ENCODE measurements at regions not wholly inside any gene's neighbourhood (a gene's known extent, or its start where the extent isn't known, plus 50 kb on each side); places are given as distances from the start of the nearest gene placed in this dataset.

DNA sequence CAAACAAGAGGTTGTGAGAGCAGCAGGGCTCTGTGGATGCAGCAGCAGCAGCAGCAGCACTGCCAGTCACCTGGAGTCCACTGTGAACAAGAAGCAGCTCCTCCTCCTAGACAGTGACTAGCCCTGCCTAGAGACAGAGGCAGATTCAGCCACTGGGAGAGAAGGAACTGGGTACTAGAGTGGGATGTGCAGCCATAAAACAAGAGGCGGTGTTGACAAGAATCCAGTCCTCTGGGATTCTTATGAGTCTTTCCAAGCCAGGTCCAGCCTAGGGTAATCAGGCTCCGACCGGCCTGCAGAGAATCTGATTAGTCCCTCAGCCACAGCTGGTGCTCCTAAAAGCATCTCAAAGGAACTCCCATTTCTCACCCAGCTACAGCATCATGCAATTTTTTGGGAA lies 83.9 kb upstream of the USP47 start:
- H3K4me1 ChIP-seq (ENCODE audit: insufficient read depth), result peaks cover 7% of the 10 kb centered on the region; the same call in 1 of the 2 replicates
- Mint-ChIP-seq H3K27me3 (ENCODE audit: insufficient read depth, low read depth, poor library complexity) (no peaks in the 10 kb centered on the region), H3K27ac (no peak overlapping the region), H3K4me1 (peaks cover 17% of the 10 kb centered on the region), H3K4me3 (no peak overlapping the region), H3K9me3 (no peaks in the 10 kb centered on the region), H3K36me3 (ENCODE audit: low read depth) (no peaks in the 10 kb centered on the region)
- ATAC-seq (no peak), DNase-seq (ENCODE audit: low spot score) (no peak)
- no peak overlapping the region for H2AFZ ChIP-seq
- TF ChIP-seq, protein P1, sequence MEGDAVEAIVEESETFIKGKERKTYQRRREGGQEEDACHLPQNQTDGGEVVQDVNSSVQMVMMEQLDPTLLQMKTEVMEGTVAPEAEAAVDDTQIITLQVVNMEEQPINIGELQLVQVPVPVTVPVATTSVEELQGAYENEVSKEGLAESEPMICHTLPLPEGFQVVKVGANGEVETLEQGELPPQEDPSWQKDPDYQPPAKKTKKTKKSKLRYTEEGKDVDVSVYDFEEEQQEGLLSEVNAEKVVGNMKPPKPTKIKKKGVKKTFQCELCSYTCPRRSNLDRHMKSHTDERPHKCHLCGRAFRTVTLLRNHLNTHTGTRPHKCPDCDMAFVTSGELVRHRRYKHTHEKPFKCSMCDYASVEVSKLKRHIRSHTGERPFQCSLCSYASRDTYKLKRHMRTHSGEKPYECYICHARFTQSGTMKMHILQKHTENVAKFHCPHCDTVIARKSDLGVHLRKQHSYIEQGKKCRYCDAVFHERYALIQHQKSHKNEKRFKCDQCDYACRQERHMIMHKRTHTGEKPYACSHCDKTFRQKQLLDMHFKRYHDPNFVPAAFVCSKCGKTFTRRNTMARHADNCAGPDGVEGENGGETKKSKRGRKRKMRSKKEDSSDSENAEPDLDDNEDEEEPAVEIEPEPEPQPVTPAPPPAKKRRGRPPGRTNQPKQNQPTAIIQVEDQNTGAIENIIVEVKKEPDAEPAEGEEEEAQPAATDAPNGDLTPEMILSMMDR (conservative IDR thresholded peaks at IDR 0.05; ENCODE audit: low read depth in 2 of 2), result no peak
- H3F3A ChIP-seq (replicated peaks; ENCODE audit: low read depth), result no peaks in the 10 kb centered on the region
- H3K79me2 ChIP-seq (replicated peaks; ENCODE audit: insufficient read depth), result no peaks in the 10 kb centered on the region
- H3K4me2 ChIP-seq, result no peak overlapping the region
- H3K27me3 ChIP-seq (ENCODE audit: insufficient read depth), result no peaks in the 10 kb centered on the region
- H4K20me1 ChIP-seq (replicated peaks; ENCODE audit: insufficient read depth), result no peaks in the 10 kb centered on the region
- no peaks in the 10 kb centered on the region for H3K36me3 ChIP-seq (ENCODE audit: insufficient read depth)
- H3K4me3 ChIP-seq, result no peak overlapping the region
- H3K27ac ChIP-seq (ENCODE audit: low read depth), result no peak overlapping the region
- peaks cover 11% of the 10 kb centered on the region for H3K9me2 ChIP-seq (ENCODE audit: insufficient read depth)

DNA sequence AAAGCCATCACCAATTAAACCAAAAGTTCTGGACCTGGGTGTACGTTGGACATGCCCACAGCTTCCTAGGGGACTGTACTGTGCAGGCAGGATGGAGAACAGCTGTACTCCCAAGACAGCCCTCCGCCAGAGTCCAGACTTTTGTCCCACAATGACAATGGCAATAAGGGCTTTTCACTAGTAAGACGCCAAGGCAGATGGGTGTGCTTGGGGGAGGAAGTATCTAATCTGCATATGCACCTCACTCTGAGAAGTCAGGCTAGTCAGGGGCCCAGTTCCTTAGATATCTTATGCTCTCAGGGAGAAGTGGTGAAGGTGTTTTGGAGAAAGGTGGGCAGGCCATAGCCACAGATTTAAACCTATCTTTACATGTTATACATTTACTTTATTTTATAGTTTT lies 85.1 kb upstream of the USP47 start:
- Mint-ChIP-seq H3K36me3 (ENCODE audit: low read depth) (no peaks in the 10 kb centered on the region), H3K27ac (no peak overlapping the region), H3K9me3 (no peaks in the 10 kb centered on the region), H3K27me3 (ENCODE audit: insufficient read depth, low read depth, poor library complexity) (no peaks in the 10 kb centered on the region), H3K4me1 (peaks cover 21% of the 10 kb centered on the region), H3K4me3 (no peak overlapping the region)
- Histone ChIP-seq H3K9me2 (ENCODE audit: insufficient read depth) (peaks cover 11% of the 10 kb centered on the region), H3K4me3 (no peak overlapping the region), H4K20me1 (replicated peaks; ENCODE audit: insufficient read depth) (no peaks in the 10 kb centered on the region), H3K27ac (ENCODE audit: low read depth) (no peak overlapping the region), H3F3A (replicated peaks; ENCODE audit: low read depth) (no peaks in the 10 kb centered on the region), H3K27me3 (ENCODE audit: insufficient read depth) (no peaks in the 10 kb centered on the region), H3K4me2 (no peak overlapping the region), H2AFZ (no peak overlapping the region), H3K4me1 (ENCODE audit: insufficient read depth) (peaks cover 7% of the 10 kb centered on the region; the same call in 1 of the 2 replicates), H3K79me2 (replicated peaks; ENCODE audit: insufficient read depth) (no peaks in the 10 kb centered on the region), H3K36me3 (ENCODE audit: insufficient read depth) (no peaks in the 10 kb centered on the region)
- ATAC-seq (peak; percentile 56), DNase-seq (ENCODE audit: low spot score) (peak; percentile 19)
- TF ChIP-seq ZNF114 (CRISPR knock-in tag; IDR thresholded peaks at IDR 0.05) (no peak), CREB1 (CRISPR knock-in tag; IDR thresholded peaks at IDR 0.05; ENCODE audit: low read depth) (no peak), EZH2phosphoT487 (IDR thresholded peaks at IDR 0.05; ENCODE audit: unreplicated experiment) (no peak), JUNB (IDR thresholded peaks at IDR 0.05; ENCODE audit: unreplicated experiment) (no peak), POLR2AphosphoS5 (IDR thresholded peaks at IDR 0.05; ENCODE audit: low read depth) (no peak)
- TF ChIP-seq, protein P2, sequence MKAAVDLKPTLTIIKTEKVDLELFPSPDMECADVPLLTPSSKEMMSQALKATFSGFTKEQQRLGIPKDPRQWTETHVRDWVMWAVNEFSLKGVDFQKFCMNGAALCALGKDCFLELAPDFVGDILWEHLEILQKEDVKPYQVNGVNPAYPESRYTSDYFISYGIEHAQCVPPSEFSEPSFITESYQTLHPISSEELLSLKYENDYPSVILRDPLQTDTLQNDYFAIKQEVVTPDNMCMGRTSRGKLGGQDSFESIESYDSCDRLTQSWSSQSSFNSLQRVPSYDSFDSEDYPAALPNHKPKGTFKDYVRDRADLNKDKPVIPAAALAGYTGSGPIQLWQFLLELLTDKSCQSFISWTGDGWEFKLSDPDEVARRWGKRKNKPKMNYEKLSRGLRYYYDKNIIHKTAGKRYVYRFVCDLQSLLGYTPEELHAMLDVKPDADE (IDR thresholded peaks at IDR 0.05), result no peak
- TF ChIP-seq, protein P3, sequence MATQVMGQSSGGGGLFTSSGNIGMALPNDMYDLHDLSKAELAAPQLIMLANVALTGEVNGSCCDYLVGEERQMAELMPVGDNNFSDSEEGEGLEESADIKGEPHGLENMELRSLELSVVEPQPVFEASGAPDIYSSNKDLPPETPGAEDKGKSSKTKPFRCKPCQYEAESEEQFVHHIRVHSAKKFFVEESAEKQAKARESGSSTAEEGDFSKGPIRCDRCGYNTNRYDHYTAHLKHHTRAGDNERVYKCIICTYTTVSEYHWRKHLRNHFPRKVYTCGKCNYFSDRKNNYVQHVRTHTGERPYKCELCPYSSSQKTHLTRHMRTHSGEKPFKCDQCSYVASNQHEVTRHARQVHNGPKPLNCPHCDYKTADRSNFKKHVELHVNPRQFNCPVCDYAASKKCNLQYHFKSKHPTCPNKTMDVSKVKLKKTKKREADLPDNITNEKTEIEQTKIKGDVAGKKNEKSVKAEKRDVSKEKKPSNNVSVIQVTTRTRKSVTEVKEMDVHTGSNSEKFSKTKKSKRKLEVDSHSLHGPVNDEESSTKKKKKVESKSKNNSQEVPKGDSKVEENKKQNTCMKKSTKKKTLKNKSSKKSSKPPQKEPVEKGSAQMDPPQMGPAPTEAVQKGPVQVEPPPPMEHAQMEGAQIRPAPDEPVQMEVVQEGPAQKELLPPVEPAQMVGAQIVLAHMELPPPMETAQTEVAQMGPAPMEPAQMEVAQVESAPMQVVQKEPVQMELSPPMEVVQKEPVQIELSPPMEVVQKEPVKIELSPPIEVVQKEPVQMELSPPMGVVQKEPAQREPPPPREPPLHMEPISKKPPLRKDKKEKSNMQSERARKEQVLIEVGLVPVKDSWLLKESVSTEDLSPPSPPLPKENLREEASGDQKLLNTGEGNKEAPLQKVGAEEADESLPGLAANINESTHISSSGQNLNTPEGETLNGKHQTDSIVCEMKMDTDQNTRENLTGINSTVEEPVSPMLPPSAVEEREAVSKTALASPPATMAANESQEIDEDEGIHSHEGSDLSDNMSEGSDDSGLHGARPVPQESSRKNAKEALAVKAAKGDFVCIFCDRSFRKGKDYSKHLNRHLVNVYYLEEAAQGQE (IDR thresholded peaks at IDR 0.05; ENCODE audit: unreplicated experiment), result no peak
- TF ChIP-seq, protein P1 (conservative IDR thresholded peaks at IDR 0.05; ENCODE audit: low read depth in 2 of 2), result no peak
